GM21515 (cell line): ENCODE measurements at regions not wholly inside any gene's neighbourhood (a gene's known extent, or its start where the extent isn't known, plus 50 kb on each side); places are given as distances from the start of the nearest gene placed in this dataset.

Experiments used
- ATAC-seq: cut with Tn5 transposase; IDR thresholded peaks from one replicate; pipeline ENCODE4 v1.9.1; 2021; ENCODE audit not compliant: unreplicated experiment

GRCh38 chr13:44271915-44272341, 101.7 kb upstream of the SERP2 start:
- no peak for ATAC-seq

- ATAC-seq = no peak
Observed at GRCh38 chr13:44272692-44273091, 100.9 kb upstream of the SERP2 start.

DNA sequence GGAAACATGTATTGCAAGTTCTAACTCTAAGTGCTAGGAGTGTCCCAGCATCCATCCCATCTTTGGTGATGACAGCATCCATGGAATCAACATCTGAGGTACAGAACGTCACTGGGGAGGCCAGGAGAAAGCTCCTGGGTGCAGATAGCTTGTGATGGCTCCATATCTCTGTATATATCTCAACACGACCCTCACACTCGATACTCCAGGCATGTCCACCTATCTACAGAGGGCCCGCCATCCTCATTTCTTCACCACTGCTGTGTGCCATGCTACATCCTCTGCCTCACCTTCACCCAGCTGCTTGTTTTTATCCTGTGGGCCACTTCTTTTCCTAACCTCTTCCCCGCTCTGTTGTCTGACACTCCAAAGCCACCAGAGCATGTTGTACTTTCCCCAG, 100.4 kb upstream of the SERP2 start:
- ATAC-seq = no peak

GRCh38 chr13:44273991-44274770, 99.4 kb upstream of the SERP2 start:
- ATAC-seq = peak; percentile 95

- ATAC-seq = no peak
Observed at GRCh38 chr13:44274771-44275205, 98.8 kb upstream of the SERP2 start.

- ATAC-seq = no peak
Observed at GRCh38 chr13:44275381-44275780, 98.2 kb upstream of the SERP2 start.

- no peak for ATAC-seq
Observed at GRCh38 chr13:44276061-44276460, 97.6 kb upstream of the SERP2 start.

GRCh38 chr13:44277459-44277858, 96.2 kb upstream of the SERP2 start:
- no peak for ATAC-seq

- ATAC-seq = no peak
Observed at GRCh38 chr13:44278166-44278565, 95.5 kb upstream of the SERP2 start.

DNA sequence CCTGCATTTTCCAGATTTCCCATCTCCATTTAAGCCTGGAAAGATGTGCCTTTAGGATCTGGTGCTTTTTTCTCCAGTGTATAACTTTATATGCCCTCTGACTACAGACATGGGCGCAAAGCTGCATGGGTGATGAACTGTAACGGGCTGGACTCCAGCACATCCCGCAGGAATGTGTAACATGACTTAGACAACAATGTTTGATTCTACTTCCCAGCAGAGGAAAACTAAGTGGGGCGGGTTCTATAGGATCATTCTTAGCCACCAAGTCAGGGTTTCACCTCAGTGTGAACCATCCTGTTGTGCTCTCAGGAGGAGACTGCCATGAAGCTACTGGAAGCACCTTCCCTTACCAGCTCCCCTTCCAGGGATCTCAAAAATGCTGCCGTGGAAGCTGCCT, 93.2 kb upstream of the SERP2 start:
- ATAC-seq = no peak

- no peak for ATAC-seq
Observed at GRCh38 chr13:44281252-44282000, 92.2 kb upstream of the SERP2 start.

DNA sequence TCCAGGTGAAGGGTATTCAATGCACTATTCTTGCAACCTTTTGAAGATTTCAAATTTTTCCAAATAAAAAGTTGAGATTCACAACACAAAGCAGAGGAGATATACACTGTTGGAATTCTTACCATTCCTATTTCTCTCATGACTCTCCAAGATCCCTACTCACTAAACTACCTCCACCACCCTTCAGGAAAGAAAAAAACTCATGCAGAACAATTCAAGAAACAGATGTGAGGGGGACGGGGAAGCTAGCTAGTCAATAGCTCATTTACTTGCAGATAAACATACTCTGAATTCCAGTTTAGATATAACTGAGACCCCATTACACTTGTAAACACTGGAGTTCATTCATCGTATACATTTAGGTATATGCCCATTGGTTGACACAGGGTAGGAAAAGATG, 90.0 kb upstream of the SERP2 start:
- ATAC-seq = no peak

DNA sequence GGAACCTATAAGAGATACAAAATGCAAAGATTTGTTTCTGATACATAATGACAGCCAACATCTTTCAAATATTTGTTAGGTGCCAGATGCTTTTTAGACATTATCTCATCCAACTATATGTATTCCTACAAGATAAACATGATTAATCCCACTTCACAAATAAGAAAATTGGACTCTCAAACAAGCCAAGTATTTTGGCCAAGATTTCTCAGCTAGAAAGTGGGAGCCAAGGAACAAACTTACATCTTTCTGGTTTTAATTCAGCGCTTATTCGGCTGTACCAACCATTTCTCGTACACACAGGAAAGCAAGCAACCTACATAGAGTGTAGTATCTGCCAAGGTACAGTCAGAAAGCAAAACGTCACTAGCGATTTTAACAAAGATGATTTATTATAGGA, 85.7 kb upstream of the SERP2 start:
- no peak for ATAC-seq

DNA sequence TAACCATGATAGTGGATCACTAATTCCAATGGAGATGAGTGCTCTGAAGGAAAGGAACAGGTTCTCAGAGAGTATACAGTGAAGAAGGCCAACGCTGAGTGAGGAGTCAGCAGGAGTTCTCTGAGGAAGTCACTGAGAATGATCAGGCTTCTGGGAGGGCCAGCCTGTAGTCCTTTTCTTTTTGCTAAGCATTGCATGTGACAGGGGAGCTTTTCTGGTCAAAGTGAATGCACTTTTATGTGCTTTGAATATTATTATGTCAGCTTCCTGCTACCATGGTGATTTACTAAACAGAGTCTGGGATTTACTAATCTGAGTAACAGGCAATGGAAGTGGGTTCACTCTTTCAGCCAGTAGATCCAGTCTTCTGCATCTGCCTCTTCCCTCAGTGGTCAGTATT, 81.1 kb upstream of the SERP2 start:
- no peak for ATAC-seq

GRCh38 chr13:44293374-44293773, 80.2 kb upstream of the SERP2 start:
- no peak for ATAC-seq

GRCh38 chr13:44293908-44294735, 79.5 kb upstream of the SERP2 start:
- no peak for ATAC-seq

DNA sequence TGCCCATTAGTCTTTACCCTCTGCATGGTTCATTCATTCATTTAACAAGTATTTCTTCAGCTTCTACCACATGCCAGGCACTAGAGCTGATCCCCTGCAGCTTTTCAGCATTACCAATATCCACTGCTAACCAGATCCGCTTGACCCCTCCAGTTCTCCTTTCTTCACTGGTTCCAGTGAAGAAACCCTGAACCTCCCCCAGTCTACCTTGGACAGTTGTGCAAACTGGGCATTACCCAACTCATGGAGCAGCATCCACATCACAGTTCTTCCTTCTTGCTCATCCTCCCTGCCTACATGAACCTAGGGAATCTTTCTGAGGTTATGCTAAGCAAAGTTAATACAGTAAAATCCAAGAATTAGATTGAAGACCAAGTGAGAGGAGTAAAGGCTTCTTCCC, 78.7 kb upstream of the SERP2 start:
- no peak for ATAC-seq

DNA sequence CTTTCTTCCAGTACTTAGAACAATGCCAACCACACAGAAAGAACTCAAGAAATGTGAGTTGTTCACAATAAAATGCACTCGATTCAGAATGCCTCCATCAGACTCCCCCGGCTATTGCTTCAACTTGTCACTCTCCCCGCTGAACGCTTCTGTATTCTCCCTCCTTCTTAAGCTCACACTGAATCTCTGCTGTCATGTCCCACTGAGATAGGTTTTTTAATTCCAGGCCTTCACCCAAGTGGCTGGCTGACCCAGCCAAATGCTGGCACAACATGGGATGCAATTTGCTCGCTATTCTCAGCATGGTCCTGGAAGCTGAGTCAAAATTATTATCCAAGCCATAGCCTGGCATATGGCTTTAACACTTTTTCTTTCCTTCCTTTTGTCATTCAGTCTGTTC, 76.8 kb upstream of the SERP2 start:
- no peak for ATAC-seq

GRCh38 chr13:44298314-44298713, 75.3 kb upstream of the SERP2 start:
- no peak for ATAC-seq

DNA sequence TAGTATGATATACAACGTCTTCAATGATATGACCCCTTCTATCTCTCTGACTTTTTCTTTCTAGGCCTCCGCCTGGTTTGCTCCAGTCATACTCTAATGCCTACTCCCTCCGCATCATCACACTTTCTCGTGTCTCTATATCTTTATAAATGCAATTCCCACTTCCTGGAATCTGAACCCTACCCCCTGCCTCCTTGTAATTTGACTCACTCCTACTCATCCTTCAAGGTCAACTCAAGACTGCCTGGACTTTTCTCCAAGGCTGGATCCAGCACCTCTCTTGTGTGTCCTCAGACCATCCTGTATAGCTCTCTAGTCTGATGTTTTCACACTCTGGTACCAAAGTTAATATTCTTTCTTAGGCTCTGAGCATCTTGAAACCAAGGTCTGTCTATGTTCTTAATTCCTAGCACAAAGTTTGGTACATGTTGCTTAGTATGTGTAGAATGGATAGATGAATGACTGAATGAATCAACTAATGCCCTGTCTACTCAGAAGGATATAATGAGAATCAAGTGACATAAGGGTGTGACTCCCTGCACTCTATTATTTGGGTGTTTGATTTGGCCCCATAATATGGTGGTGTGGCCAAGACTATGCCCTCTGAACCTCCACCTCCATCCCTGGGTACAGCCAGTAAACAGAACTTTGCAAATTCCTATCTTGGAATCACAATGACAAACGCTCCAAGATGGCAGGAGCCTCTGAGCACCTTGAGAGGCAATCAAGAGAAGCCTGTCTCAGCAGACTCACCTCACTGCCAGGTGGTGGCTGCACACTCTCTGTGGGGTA, 74.3 kb upstream of the SERP2 start:
- no peak for ATAC-seq
